ENCODE measurements at regions not wholly inside any gene's neighbourhood (a gene's known extent, or its start where the extent isn't known, plus 50 kb on each side); places are given as distances from the start of the nearest gene placed in this dataset.

DNA sequence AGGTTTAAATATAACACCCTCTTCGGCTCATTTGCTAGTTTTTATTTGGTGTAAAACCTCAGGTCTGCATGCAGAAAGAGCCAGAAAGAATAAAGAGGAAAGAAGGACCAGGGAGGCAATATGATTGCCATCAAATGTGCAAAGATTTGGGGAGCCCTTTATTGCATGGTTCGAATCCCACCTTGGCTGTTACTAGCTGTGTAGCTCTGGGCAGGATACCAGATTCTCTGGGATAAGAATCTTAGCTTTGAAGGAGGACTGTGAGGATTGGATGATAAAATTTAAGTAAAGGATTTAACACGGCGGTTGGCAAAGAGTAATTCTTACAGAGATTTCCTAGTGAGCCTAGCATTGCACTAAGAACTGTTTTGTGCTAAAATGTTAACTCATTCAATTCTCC is 510.2 kb upstream of the LCORL start:
- no peaks in the 10 kb centered on the region for H3K36me3 ChIP-seq
- H3K4me1 ChIP-seq, result no peaks in the 10 kb centered on the region
- intact Hi-C loops (cut with DNase I), result no loop called here
- no peak for TF ChIP-seq POLR2A (IDR thresholded peaks at IDR 0.05)
- TF ChIP-seq, protein P1, sequence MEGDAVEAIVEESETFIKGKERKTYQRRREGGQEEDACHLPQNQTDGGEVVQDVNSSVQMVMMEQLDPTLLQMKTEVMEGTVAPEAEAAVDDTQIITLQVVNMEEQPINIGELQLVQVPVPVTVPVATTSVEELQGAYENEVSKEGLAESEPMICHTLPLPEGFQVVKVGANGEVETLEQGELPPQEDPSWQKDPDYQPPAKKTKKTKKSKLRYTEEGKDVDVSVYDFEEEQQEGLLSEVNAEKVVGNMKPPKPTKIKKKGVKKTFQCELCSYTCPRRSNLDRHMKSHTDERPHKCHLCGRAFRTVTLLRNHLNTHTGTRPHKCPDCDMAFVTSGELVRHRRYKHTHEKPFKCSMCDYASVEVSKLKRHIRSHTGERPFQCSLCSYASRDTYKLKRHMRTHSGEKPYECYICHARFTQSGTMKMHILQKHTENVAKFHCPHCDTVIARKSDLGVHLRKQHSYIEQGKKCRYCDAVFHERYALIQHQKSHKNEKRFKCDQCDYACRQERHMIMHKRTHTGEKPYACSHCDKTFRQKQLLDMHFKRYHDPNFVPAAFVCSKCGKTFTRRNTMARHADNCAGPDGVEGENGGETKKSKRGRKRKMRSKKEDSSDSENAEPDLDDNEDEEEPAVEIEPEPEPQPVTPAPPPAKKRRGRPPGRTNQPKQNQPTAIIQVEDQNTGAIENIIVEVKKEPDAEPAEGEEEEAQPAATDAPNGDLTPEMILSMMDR (IDR thresholded peaks at IDR 0.05), result no peak
- no peak overlapping the region for H3K27ac ChIP-seq
- no peaks in the 10 kb centered on the region for H3K9me3 ChIP-seq
- H3K4me3 ChIP-seq, result no peak overlapping the region
- no peaks in the 10 kb centered on the region for H3K27me3 ChIP-seq
- 79 to 85% methylated on average over 4 of the region's 4 CpGs for WGBS, 2 donors
- no peak for DNase-seq

DNA sequence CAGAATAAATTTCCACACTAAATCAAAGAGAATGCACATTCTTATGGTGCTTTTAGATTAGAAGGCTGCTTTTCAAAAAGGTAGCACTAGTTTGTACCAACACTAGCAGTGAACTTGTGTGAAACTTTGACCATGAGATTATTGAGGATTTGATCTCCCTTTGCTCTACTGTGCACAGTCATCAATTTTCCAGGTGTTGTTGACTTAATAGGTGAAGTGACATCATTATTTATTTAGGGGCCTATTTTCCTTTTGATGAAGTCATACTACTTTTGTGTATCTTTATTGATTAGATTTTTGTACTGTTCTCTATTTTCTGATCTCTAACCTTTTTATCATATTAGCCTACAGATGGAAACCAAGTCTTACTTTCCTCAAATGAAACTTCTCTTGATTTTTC is 507.9 kb upstream of the LCORL start:
- no peaks in the 10 kb centered on the region for H3K36me3 ChIP-seq
- TF ChIP-seq POLR2A (IDR thresholded peaks at IDR 0.05), result no peak
- TF ChIP-seq, protein P1 (IDR thresholded peaks at IDR 0.05), result no peak
- DNase-seq, result no peak
- no peaks in the 10 kb centered on the region for H3K4me1 ChIP-seq
- no peaks in the 10 kb centered on the region for H3K27me3 ChIP-seq
- intact Hi-C loops (cut with DNase I), result no loop called here
- no peaks in the 10 kb centered on the region for H3K9me3 ChIP-seq
- no peak overlapping the region for H3K27ac ChIP-seq
- H3K4me3 ChIP-seq, result no peak overlapping the region

DNA sequence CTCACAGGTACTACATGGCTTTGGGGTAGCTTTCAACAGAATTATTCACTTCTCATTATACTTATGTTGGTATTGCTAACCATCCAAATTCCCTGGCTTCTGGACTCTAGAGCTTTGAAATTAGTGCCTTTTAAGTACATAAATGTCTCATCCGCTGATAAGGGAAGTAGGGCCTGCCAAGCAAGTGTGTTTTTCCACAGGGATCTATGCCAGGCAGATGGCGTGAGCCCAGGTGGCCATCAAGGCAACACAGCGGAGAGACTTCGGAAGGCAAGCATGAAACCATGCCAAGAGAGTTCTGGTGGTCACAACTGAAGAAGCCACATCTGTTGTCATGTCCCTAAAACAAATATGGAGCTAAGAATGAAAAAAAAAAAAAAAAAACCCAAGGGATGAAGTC is 503.1 kb upstream of the LCORL start:
- Histone ChIP-seq H3K9me3 (no peaks in the 10 kb centered on the region), H3K36me3 (no peaks in the 10 kb centered on the region), H3K4me1 (no peaks in the 10 kb centered on the region), H3K27me3 (no peaks in the 10 kb centered on the region), H3K4me3 (no peak overlapping the region), H3K27ac (no peak overlapping the region)
- WGBS, 2 donors, result 68 to 90% methylated on average over 4 of the region's 4 CpGs
- DNase-seq, result no peak
- intact Hi-C loops (cut with DNase I), result no loop called here
- TF ChIP-seq POLR2A (IDR thresholded peaks at IDR 0.05), result no peak
- TF ChIP-seq, protein P1 (IDR thresholded peaks at IDR 0.05), result no peak

DNA sequence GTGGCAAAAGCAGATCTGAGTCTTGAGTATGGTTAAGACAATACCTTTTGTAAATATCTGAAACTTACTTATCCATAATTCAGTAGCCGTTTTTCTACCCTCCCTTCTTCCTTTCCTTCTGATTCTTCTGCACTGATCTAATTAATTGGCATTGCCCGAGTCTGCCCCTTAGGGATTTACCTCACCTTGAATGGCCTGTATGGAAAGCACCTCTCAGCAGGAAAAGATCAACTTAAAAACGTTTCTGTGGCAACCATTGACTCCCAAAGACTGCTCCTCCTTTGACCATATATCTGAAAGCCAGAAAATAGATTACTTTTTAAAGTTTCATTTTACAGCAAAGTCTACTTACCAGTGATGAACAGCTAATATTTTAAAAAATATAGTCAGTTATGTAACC is 496.5 kb upstream of the LCORL start:
- TF ChIP-seq POLR2A (IDR thresholded peaks at IDR 0.05), result no peak
- TF ChIP-seq, protein P1 (IDR thresholded peaks at IDR 0.05), result no peak
- WGBS, 2 donors, result 2 to 7% methylated on average over 3 of the region's 3 CpGs
- H3K27me3 ChIP-seq, result no peaks in the 10 kb centered on the region
- H3K36me3 ChIP-seq, result no peaks in the 10 kb centered on the region
- H3K4me1 ChIP-seq, result no peaks in the 10 kb centered on the region
- DNase-seq, result no peak
- no peak overlapping the region for H3K27ac ChIP-seq
- intact Hi-C loops (cut with DNase I), result no loop called here
- H3K4me3 ChIP-seq, result no peak overlapping the region
- H3K9me3 ChIP-seq, result no peaks in the 10 kb centered on the region

DNA sequence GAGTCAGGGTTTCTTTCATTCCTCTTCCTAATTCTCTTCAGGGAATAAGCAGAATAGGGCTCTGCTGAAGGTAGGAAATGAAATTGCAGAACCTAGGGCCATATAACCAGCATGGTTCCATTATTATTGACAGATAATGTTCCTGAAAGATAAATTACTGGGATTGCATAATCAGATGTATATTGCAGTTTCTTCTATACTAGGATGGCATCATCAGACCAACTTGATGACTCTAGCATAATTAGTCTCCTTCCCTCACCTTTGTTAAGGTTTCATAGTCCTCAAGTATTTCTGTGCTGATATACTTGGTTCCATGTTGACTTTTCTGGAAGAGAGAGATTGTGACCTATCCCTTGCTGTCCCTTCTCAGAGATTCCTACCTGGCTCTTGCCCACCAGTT is 492.3 kb upstream of the LCORL start:
- H3K27ac ChIP-seq, result no peak overlapping the region
- no peaks in the 10 kb centered on the region for H3K4me1 ChIP-seq
- intact Hi-C loops (cut with DNase I), result no loop called here
- no peaks in the 10 kb centered on the region for H3K9me3 ChIP-seq
- H3K36me3 ChIP-seq, result no peaks in the 10 kb centered on the region
- no peak overlapping the region for H3K4me3 ChIP-seq
- no peak for DNase-seq
- H3K27me3 ChIP-seq, result no peaks in the 10 kb centered on the region
- TF ChIP-seq, protein P1 (IDR thresholded peaks at IDR 0.05), result no peak
- TF ChIP-seq POLR2A (IDR thresholded peaks at IDR 0.05), result no peak

Data from esophagus squamous epithelium (tissue), 5 donors.